Hepatocyte (in vitro differentiated cells): ENCODE measurements at regions not wholly inside any gene's neighbourhood (a gene's known extent, or its start where the extent isn't known, plus 50 kb on each side); places are given as distances from the start of the nearest gene placed in this dataset.

Source experiments
- CTCF ChIP-seq: fragments of 200-600 bp; sonication (generic); IDR thresholded peaks from 2 replicates; pipeline ENCODE4 v1.5.1; 2016; ENCODE audit warnings: antibody characterized with exemption, mild to moderate bottlenecking; ENCODE audit not compliant: poor library complexity
- EZH2 ChIP-seq: fragments of 200-600 bp; sonication (generic); IDR thresholded peaks from 2 replicates; pipeline ENCODE4 v1.6.1; 2016; ENCODE audit warnings: antibody characterized with exemption, mild to moderate bottlenecking, borderline replicate concordance
- EZH2phosphoT487 ChIP-seq: fragments of 200-600 bp; sonication (generic); IDR thresholded peaks from one replicate; pipeline ENCODE4 v1.6.1; 2018; ENCODE audit warnings: antibody characterized with exemption, mild to moderate bottlenecking, low read depth, moderate library complexity; ENCODE audit not compliant: unreplicated experiment, severe bottlenecking

GRCh38 chr15:37452498-37452897, 352.1 kb upstream of the MEIS2 start:
- TF ChIP-seq CTCF (no peak), EZH2 (no peak), EZH2phosphoT487 (no peak)
